Mesothelial cell of epicardium (in vitro differentiated cells): ENCODE measurements at regions not wholly inside any gene's neighbourhood (a gene's known extent, or its start where the extent isn't known, plus 50 kb on each side); places are given as distances from the start of the nearest gene placed in this dataset.

Experiments
- DNase-seq, 2 experiments: peaks; one replicate each; pipeline ENCODE4 v3.0.0; 2021; ENCODE audit warnings: low spot score in 2 of 2; ENCODE audit not compliant: unreplicated experiment in 2 of 2
- H3K27ac Mint-ChIP-seq: 2 replicates; pipeline ENCODE4 v1.8.0; 2021; ENCODE audit warnings: mixed read lengths
- H3K27me3 Mint-ChIP-seq: 2 replicates; pipeline ENCODE4 v1.8.0; 2021; ENCODE audit warnings: low read depth, mixed read lengths
- H3K36me3 Mint-ChIP-seq: 2 replicates; pipeline ENCODE4 v1.8.0; 2021; ENCODE audit warnings: mixed read lengths
- H3K4me1 Mint-ChIP-seq: 2 replicates; pipeline ENCODE4 v1.8.0; 2021; ENCODE audit warnings: mixed read lengths
- H3K4me3 Mint-ChIP-seq: 2 replicates; pipeline ENCODE4 v1.8.0; 2021; ENCODE audit warnings: mild to moderate bottlenecking, moderate library complexity, mixed read lengths
- H3K9me3 Mint-ChIP-seq: 2 replicates; pipeline ENCODE4 v1.8.0; 2021; ENCODE audit warnings: mixed read lengths
- TF ChIP-seq, protein P1 (sequence below): fragments of 200-600 bp; sonication (generic); IDR thresholded peaks from one replicate; pipeline ENCODE4 v1.5.0; 2021; ENCODE audit warnings: antibody characterized with exemption; ENCODE audit not compliant: unreplicated experiment

DNA sequence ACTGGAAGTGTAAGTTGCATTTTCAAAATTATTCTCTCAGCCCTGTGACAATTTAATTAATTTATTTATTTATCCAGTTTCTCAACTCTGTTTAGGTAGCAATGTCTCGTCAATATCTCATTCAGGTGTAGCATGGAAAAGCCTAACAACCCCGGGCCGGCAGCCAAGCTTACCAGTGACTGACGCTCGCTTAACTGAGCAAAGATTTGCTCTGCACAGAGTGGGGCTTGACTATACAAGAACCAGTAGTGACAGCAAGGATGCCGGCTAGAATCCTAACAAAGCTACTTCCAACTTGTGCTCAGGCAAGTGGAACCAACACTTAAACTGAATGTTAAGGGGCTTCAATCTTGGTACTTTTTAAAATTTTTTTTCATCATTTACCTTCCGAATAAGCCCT, 80.9 kb upstream of the ESRRG start:
- Mint-ChIP-seq H3K9me3 (peaks cover 4% of the 10 kb centered on the region), H3K4me1 (no peaks in the 10 kb centered on the region), H3K27me3 (peaks cover 87% of the 10 kb centered on the region), H3K4me3 (no peak overlapping the region), H3K36me3 (no peaks in the 10 kb centered on the region), H3K27ac (no peak overlapping the region)
- TF ChIP-seq, protein P1, sequence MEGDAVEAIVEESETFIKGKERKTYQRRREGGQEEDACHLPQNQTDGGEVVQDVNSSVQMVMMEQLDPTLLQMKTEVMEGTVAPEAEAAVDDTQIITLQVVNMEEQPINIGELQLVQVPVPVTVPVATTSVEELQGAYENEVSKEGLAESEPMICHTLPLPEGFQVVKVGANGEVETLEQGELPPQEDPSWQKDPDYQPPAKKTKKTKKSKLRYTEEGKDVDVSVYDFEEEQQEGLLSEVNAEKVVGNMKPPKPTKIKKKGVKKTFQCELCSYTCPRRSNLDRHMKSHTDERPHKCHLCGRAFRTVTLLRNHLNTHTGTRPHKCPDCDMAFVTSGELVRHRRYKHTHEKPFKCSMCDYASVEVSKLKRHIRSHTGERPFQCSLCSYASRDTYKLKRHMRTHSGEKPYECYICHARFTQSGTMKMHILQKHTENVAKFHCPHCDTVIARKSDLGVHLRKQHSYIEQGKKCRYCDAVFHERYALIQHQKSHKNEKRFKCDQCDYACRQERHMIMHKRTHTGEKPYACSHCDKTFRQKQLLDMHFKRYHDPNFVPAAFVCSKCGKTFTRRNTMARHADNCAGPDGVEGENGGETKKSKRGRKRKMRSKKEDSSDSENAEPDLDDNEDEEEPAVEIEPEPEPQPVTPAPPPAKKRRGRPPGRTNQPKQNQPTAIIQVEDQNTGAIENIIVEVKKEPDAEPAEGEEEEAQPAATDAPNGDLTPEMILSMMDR: no peak
- no peak for DNase-seq

DNA sequence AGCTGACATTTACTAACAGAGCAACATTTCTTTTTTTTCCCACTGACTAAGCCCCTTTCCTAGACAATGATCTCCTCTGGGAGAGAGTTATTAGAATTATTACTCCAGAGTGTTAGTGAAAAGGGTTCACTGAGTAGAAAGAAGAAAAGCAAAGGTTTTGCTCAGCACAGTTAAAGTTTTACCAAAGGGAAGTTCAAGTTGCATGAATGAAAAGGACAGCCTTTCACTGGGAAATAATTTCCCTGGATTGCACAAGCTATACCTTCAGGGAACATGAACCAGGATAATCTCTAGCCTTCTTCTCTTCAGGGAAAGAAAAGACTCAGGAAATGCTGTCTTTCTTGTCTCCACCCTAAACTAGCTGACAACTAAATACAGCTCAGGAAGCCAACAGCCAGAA, 71.4 kb upstream of the ESRRG start:
- no peak overlapping the region for H3K4me3 Mint-ChIP-seq

DNA sequence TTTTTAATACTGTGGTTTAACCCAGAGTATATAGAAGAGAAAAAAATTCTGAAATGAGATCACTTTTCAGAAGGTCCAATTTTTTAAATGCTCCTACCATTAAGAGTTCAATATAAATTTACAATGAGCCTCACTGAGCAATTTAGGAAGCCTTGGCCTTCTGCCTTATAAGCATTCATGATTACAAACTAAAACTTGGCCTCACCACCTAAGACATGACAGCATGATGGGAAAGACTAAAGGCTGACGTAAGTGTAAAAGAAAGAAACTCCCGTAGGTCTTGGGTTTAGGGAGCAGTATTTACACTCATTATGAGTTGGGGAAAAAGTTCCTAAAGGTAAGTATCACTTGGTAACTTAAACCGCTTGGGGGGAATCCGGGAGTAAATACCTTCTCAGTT, 70.7 kb upstream of the ESRRG start:
- Mint-ChIP-seq H3K4me1 (no peaks in the 10 kb centered on the region), H3K27ac (no peak overlapping the region), H3K36me3 (no peaks in the 10 kb centered on the region), H3K4me3 (no peak overlapping the region), H3K9me3 (no peaks in the 10 kb centered on the region), H3K27me3 (peaks cover 13% of the 10 kb centered on the region)
- TF ChIP-seq, protein P1: no peak
- no peak for DNase-seq

More for the DNA sequence above, 71.4 kb upstream of the ESRRG start:
- H3K9me3 Mint-ChIP-seq: no peaks in the 10 kb centered on the region
- TF ChIP-seq, protein P1: no peak
- H3K27ac Mint-ChIP-seq: no peak overlapping the region
- H3K27me3 Mint-ChIP-seq: peaks cover 19% of the 10 kb centered on the region
- DNase-seq: no peak
- H3K4me1 Mint-ChIP-seq: no peaks in the 10 kb centered on the region
- H3K36me3 Mint-ChIP-seq: no peaks in the 10 kb centered on the region

DNA sequence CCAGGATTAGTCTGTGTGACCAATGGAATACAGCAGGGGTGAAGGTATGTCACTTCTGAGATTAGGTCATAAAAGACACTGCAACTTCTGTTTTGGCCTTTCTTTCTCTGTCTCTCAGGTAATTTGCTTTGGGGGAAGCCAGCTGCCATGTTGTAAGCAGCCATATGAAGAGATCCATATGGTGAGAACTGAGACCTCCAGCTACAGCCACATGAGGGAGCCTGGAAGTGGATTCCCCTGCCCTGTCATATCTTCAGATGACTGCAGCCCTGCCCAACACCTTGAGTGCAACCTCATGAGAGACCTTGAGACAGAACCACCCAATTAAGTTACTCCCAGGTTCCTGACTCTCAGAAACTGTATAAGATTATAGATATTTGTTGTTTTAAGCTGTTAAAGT, 70.1 kb upstream of the ESRRG start:
- no peaks in the 10 kb centered on the region for H3K36me3 Mint-ChIP-seq
- DNase-seq: no peak
- peaks cover 9% of the 10 kb centered on the region for H3K27me3 Mint-ChIP-seq
- peaks cover 4% of the 10 kb centered on the region for H3K9me3 Mint-ChIP-seq
- TF ChIP-seq, protein P1: no peak
- no peak overlapping the region for H3K27ac Mint-ChIP-seq
- H3K4me3 Mint-ChIP-seq: no peak overlapping the region
- no peaks in the 10 kb centered on the region for H3K4me1 Mint-ChIP-seq

DNA sequence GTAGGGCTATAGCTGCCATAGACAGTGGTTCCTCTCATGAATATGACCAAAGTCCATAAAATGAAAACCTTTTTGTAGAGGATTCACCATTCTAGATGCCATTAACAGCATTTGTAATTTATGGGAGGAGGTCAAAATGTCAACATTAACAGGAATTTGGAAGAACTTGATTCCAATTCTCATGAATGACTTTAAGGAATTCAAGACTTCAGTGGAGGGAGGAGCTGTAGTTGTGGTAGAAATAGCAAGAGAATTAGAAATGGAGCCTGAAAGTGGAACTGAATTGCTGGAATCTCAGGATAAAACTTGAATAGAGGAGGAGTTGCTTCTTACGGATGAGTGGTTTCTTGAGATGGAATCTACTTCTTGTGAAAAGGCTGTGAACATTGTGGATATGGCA, 65.4 kb upstream of the ESRRG start:
- Mint-ChIP-seq H3K4me3 (no peak overlapping the region), H3K27me3 (no peaks in the 10 kb centered on the region), H3K4me1 (no peaks in the 10 kb centered on the region), H3K27ac (no peak overlapping the region), H3K9me3 (peaks cover 6% of the 10 kb centered on the region), H3K36me3 (no peaks in the 10 kb centered on the region)
- DNase-seq: no peak
- TF ChIP-seq, protein P1: no peak

DNA sequence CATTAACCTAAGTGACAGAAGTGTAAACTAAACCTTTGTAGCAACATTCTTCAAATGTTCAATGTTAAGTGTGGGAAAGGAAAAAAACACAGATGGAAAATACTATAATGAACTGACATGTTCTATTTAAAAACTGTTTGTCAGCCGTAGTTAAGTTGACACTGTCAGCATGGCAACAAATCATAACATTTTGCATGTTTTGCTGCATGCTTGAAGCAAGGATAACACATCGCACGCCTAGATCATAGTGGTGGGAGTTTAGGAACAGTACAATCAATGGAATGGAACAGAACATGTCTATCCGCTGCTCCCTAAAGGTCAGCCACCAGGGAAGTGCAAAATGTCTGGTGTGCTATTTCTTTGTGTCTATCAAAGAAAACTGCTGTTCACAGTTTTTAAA, 62.5 kb upstream of the ESRRG start:
- no peak for DNase-seq
- Mint-ChIP-seq H3K36me3 (no peaks in the 10 kb centered on the region), H3K9me3 (peaks cover 6% of the 10 kb centered on the region), H3K4me3 (no peak overlapping the region), H3K27me3 (peaks cover 5% of the 10 kb centered on the region), H3K27ac (no peak overlapping the region), H3K4me1 (no peaks in the 10 kb centered on the region)
- TF ChIP-seq, protein P1: no peak
